NCI-H1105 treated with DMSO at 0.1 percent for 48 hours (cell line): ENCODE measurements at regions not wholly inside any gene's neighbourhood (a gene's known extent, or its start where the extent isn't known, plus 50 kb on each side); places are given as distances from the start of the nearest gene placed in this dataset.

ENCODE experiments used
- DNase-seq: peaks from one replicate; lab custom pipeline; 2025; lab: John Stamatoyannopoulos, UW

- DNase-seq: no peak
Observed at GRCh38 chr2:67340133-67341011, 56.8 kb upstream of the ETAA1 start.

GRCh38 chr2:67341012-67341318 is 56.2 kb upstream of the ETAA1 start:
- DNase-seq: no peak

- no peak for DNase-seq
Observed at GRCh38 chr2:67341336-67341735, 55.8 kb upstream of the ETAA1 start.

- DNase-seq: no peak
Observed at GRCh38 chr2:67342394-67342793, 54.7 kb upstream of the ETAA1 start.

GRCh38 chr2:67346718-67347407 is 50.3 kb upstream of the ETAA1 start:
- DNase-seq: no peak
